Lung (tissue), 11 donors: ENCODE measurements at regions not wholly inside any gene's neighbourhood (a gene's known extent, or its start where the extent isn't known, plus 50 kb on each side); places are given as distances from the start of the nearest gene placed in this dataset.
"Not testable (repeated sequence)": the region's sequence is repeated elsewhere in the genome, so short reads cannot be mapped to it uniquely, and the experiment has no call there.

ENCODE experiments used
- ATAC-seq: fragments of 200-7000 bp; cut with Tn5 transposase; one replicate; pipeline ENCODE4 v1.9.1; 2020; ENCODE audit warnings: moderate number of reproducible peaks; ENCODE audit not compliant: insufficient read depth, low FRiP score
- DNase-seq, 3 donors: peaks; one replicate each; pipeline ENCODE4 v3.0.0-alpha.2; 2013 to 2017
- H3K27ac ChIP-seq, 2 donors: one replicate each; pipeline ENCODE4 v1.5.1; 2013; ENCODE audit warnings: mild to moderate bottlenecking in 2 of 2, moderate library complexity in 2 of 2, control low read depth in 1 of 2, inconsistent platforms in 1 of 2, low read depth in 1 of 2, low read length in 1 of 2
- H3K27me3 ChIP-seq, 3 donors: one replicate each; pipeline ENCODE4 v1.5.1; 2013; ENCODE audit warnings: low read length in 2 of 3; ENCODE audit not compliant: control insufficient read depth in 3 of 3, insufficient read depth in 3 of 3
- H3K36me3 ChIP-seq, 4 donors: one replicate each; pipeline ENCODE4 v1.5.1; 2013; ENCODE audit warnings: low read length in 4 of 4, mild to moderate bottlenecking in 1 of 4, moderate library complexity in 1 of 4; ENCODE audit not compliant: control insufficient read depth in 4 of 4, insufficient read depth in 4 of 4
- H3K4me1 ChIP-seq, 5 donors: one replicate each; pipeline ENCODE4 v1.5.1; 2013; ENCODE audit warnings: low read length in 5 of 5, mild to moderate bottlenecking in 2 of 5, moderate library complexity in 1 of 5; ENCODE audit not compliant: control insufficient read depth in 5 of 5, insufficient read depth in 5 of 5
- H3K4me3 ChIP-seq: one replicate; pipeline ENCODE4 v1.5.1; 2013; ENCODE audit warnings: mild to moderate bottlenecking, control low read depth, moderate library complexity
- H3K9ac ChIP-seq, 2 donors: one replicate each; pipeline ENCODE4 v1.5.1; 2013; ENCODE audit warnings: low read length in 2 of 2, control low read depth in 1 of 2; ENCODE audit not compliant: insufficient read depth in 1 of 2
- H3K9me3 ChIP-seq, 4 donors: one replicate each; pipeline ENCODE4 v1.5.1; 2013; ENCODE audit warnings: low read length in 3 of 4, mild to moderate bottlenecking in 1 of 4, moderate library complexity in 1 of 4; ENCODE audit not compliant: control insufficient read depth in 4 of 4, insufficient read depth in 3 of 4
- WGBS, 2 donors: extraction: QIAGEN DNeasy Blood & Tissue Kit; methylation state at CpG; one replicate each; pipeline ENCODE4 v1.1.7; 2013; 5-methylcytosine and 5-hydroxymethylcytosine counted together
- TF ChIP-seq, protein P1 (sequence below): IDR thresholded peaks from 2 replicates; pipeline ENCODE4 v1.5.1; 2012; ENCODE audit warnings: mild to moderate bottlenecking; ENCODE audit errors: control extremely low read depth, extremely low read depth
- donor health status: control.
- donor health status: control.
- donor health status: Bipolar disorder and iron deficiency.
- donor health status: healthy.
- donor health status: DM: yes; HTN: yes; CAD: no.

DNA sequence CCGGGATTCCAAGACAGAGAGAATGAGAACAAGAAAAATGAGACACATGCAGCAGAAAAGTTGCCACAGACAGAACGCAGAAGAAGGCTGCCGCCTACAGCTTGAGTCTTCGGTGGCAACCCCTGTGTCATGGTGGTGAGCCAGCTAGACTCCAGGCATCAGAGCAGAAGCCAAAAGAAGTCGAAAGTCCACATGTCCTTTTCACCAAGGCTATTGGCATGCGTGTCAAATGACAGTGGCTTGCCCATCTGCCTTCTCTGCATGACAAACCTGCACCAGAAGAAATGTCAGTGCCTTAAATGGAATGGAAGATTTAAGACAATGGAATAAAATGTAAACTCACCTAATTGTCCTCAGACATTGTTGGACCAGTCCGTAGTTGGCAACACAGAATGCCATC, 93.9 kb upstream of the NPSR1 start:
- H3K9ac ChIP-seq: no peak overlapping the region
- H3K9me3 ChIP-seq: no peaks in the 10 kb centered on the region
- no peak for ATAC-seq
- no peak overlapping the region for H3K27ac ChIP-seq
- no peak for DNase-seq
- TF ChIP-seq, protein P1, sequence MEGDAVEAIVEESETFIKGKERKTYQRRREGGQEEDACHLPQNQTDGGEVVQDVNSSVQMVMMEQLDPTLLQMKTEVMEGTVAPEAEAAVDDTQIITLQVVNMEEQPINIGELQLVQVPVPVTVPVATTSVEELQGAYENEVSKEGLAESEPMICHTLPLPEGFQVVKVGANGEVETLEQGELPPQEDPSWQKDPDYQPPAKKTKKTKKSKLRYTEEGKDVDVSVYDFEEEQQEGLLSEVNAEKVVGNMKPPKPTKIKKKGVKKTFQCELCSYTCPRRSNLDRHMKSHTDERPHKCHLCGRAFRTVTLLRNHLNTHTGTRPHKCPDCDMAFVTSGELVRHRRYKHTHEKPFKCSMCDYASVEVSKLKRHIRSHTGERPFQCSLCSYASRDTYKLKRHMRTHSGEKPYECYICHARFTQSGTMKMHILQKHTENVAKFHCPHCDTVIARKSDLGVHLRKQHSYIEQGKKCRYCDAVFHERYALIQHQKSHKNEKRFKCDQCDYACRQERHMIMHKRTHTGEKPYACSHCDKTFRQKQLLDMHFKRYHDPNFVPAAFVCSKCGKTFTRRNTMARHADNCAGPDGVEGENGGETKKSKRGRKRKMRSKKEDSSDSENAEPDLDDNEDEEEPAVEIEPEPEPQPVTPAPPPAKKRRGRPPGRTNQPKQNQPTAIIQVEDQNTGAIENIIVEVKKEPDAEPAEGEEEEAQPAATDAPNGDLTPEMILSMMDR: no peak
- H3K4me3 ChIP-seq: no peak overlapping the region
- no peaks in the 10 kb centered on the region for H3K4me1 ChIP-seq
- H3K27me3 ChIP-seq: no peaks in the 10 kb centered on the region
- H3K36me3 ChIP-seq: no peaks in the 10 kb centered on the region
- 79 to 85% methylated on average over 7 of the region's 7 CpGs for WGBS, 2 donors

DNA sequence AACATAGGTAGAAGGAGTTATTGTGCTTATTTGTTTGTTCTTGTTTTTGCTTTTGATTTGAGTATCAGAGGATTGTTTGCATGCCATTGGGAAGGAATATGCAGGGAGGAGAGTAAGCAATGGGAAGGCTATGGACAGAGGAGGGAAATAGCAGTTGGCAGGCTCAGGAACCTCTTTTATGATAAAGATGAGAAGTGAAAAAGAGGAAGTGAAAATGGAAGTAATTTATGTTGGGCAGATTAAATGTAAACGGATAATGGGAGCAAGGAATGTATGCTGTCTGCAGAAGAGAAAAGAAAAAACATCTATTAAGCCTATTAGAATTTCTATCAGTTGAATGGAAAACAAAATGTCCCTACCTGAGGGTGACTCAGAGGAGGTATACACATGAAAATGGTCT, 90.1 kb upstream of the NPSR1 start:
- Histone ChIP-seq H3K9me3 (no peaks in the 10 kb centered on the region), H3K9ac (no peak overlapping the region), H3K27me3 (no peaks in the 10 kb centered on the region), H3K4me3 (no peak overlapping the region), H3K27ac (no peak overlapping the region), H3K4me1 (no peaks in the 10 kb centered on the region), H3K36me3 (no peaks in the 10 kb centered on the region)
- 19 to 32% methylated on average over 1 of the region's 1 CpG for WGBS, 2 donors
- ATAC-seq (no peak), DNase-seq (no peak)
- TF ChIP-seq, protein P1: no peak

DNA sequence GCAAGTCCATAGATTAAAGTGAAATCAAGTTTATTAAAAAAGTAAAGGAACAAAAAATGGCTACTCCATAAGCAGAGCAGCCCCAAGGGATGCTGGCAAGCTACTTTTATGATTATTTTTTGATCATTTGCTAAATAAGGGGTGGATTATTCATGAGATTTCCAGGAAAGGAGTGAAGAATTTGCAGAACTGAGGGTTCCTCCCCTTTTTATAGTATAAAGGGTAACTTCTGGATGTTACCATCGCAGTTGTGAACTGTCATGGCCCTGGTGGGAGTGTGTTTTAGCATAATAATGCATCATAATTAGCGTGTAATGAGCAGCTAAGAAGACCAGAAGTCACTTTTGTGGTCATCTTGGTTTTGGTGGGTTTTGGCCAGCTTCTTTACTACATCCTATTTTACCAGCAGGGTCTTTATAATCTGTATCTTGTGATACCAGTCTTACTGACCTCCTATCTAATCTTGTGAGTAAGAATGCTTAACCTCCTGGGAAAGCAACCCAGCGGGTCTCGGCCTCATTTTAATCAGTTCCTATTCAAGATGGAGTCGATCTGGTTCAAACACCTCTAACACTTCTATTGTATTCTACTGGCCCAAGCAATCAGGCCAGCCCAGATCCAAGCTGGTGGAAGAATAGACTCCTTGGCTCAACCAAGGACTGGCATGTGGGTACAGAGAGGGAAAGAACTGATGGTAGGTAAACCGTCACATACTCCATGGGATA, 87.9 kb upstream of the NPSR1 start:
- Histone ChIP-seq H3K4me3 (no peak overlapping the region), H3K27ac (no peak overlapping the region), H3K4me1 (no peaks in the 10 kb centered on the region), H3K9ac (no peak overlapping the region), H3K36me3 (no peaks in the 10 kb centered on the region), H3K27me3 (no peaks in the 10 kb centered on the region), H3K9me3 (no peaks in the 10 kb centered on the region)
- ATAC-seq (no peak), DNase-seq (no peak)
- WGBS, 2 donors: 79 to 88% methylated on average over 6 of the region's 6 CpGs
- TF ChIP-seq, protein P1: no peak

DNA sequence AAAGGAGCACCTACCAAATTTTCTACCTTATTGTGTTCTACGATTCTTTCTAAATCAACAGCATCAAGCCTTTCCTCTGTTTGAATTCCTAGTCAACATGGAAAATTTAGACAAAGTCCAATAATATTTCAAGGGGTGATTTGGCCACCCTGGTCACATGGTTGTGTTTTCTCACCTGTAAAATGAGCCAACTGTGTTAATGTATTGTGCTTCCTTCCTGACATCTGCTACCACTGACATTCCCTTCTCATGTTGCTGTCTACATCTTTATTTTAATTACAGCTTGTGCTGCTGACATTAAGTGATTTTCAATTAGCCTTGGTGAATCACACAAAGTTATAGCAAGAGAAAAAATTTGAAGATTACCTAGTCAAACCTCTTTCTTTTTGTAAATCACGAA, 83.0 kb upstream of the NPSR1 start:
- H3K36me3 ChIP-seq: no peaks in the 10 kb centered on the region
- H3K9ac ChIP-seq: no peak overlapping the region
- DNase-seq: no peak
- H3K4me3 ChIP-seq: no peak overlapping the region
- 81 to 82% methylated on average over 2 of the region's 2 CpGs for WGBS, 2 donors
- no peaks in the 10 kb centered on the region for H3K27me3 ChIP-seq
- TF ChIP-seq, protein P1: no peak
- H3K9me3 ChIP-seq: no peaks in the 10 kb centered on the region
- no peaks in the 10 kb centered on the region for H3K4me1 ChIP-seq
- ATAC-seq: no peak
- no peak overlapping the region for H3K27ac ChIP-seq

DNA sequence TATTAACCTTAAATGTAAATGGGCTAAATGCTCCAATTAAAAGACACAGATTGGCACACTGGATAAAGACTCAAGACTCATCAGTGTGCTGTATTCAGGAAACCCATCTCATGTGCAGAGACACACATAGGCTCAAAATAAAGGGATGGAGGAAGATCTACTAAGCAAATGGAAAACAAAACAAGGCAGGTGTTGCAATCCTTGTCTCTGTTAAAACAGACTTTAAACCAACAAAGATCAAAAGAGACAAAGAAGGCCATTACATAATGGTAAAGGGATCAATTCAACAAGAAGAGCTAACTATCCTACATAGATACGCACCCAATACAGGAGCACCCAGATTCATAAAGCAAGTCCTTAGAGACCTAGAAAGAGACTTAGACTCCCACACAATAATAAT, 80.1 kb upstream of the NPSR1 start:
- H3K9ac ChIP-seq, H3K9me3 ChIP-seq, H3K36me3 ChIP-seq, H3K27me3 ChIP-seq, H3K4me3 ChIP-seq, DNase-seq, H3K27ac ChIP-seq, H3K4me1 ChIP-seq, ATAC-seq: not testable (repeated sequence)
- WGBS, 2 donors: 93 to 97% methylated on average over 1 of the region's 1 CpG
